GM23338 (cell line): ENCODE measurements at regions not wholly inside any gene's neighbourhood (a gene's known extent, or its start where the extent isn't known, plus 50 kb on each side); places are given as distances from the start of the nearest gene placed in this dataset.

Source experiments
- ATAC-seq: fragments of 200-7000 bp; cut with Tn5 transposase; 3 replicates; pipeline ENCODE4 v1.9.1; 2020
- DNase-seq: peaks from one replicate; pipeline ENCODE4 v3.0.0-alpha.2; 2015; ENCODE audit warnings: low spot score
- H2AFZ ChIP-seq: fragments of 200-600 bp; sonication (generic); 2 replicates; pipeline ENCODE4 v1.8.0; 2016; ENCODE audit warnings: antibody characterized with exemption, mild to moderate bottlenecking, moderate library complexity
- H3F3A ChIP-seq: fragments of 200-600 bp; sonication (generic); replicated peaks from 2 replicates; pipeline ENCODE4 v1.8.0; 2017; ENCODE audit warnings: antibody characterized with exemption, mixed run types, low read depth
- H3K27ac ChIP-seq: fragments of 200-600 bp; sonication (generic); 2 replicates; pipeline ENCODE4 v1.6.1; 2016; ENCODE audit warnings: low read depth
- H3K27me3 ChIP-seq: fragments of 200-600 bp; sonication (generic); 2 replicates; pipeline ENCODE4 v1.8.0; 2016; ENCODE audit warnings: mild to moderate bottlenecking, mixed run types, moderate library complexity; ENCODE audit not compliant: insufficient read depth
- H3K36me3 ChIP-seq: fragments of 200-600 bp; sonication (generic); 2 replicates; pipeline ENCODE4 v1.8.0; 2016; ENCODE audit warnings: mild to moderate bottlenecking; ENCODE audit not compliant: insufficient read depth
- H3K4me1 ChIP-seq: fragments of 200-600 bp; sonication (generic); 2 replicates; pipeline ENCODE4 v1.8.0; 2016; ENCODE audit warnings: mild to moderate bottlenecking, moderate library complexity; ENCODE audit not compliant: insufficient read depth
- H3K4me2 ChIP-seq: fragments of 200-600 bp; sonication (generic); 2 replicates; pipeline ENCODE4 v1.7.1; 2017; ENCODE audit warnings: mixed run types
- H3K4me3 ChIP-seq: fragments of 200-600 bp; sonication (generic); 2 replicates; pipeline ENCODE4 v1.6.1; 2016; ENCODE audit warnings: mixed run types
- H3K79me2 ChIP-seq: fragments of 200-600 bp; sonication (generic); replicated peaks from 2 replicates; pipeline ENCODE4 v1.8.0; 2017; ENCODE audit warnings: mild to moderate bottlenecking; ENCODE audit not compliant: insufficient read depth
- H3K9me2 ChIP-seq: fragments of 200-600 bp; sonication (generic); 2 replicates; pipeline ENCODE4 v1.8.0; 2017; ENCODE audit not compliant: insufficient read depth
- H4K20me1 ChIP-seq: fragments of 200-600 bp; sonication (generic); replicated peaks from 2 replicates; pipeline ENCODE4 v1.8.0; 2017; ENCODE audit warnings: mild to moderate bottlenecking; ENCODE audit not compliant: insufficient read depth
- H3K27ac Mint-ChIP-seq: 2 replicates; pipeline ENCODE4 v1.8.0; 2020; ENCODE audit warnings: inconsistent platforms, mild to moderate bottlenecking, moderate library complexity, mixed read lengths
- H3K27me3 Mint-ChIP-seq: 3 replicates; pipeline ENCODE4 v1.8.0; 2022; ENCODE audit warnings: low read depth, mild to moderate bottlenecking, moderate library complexity, mixed read lengths, inconsistent platforms; ENCODE audit not compliant: insufficient read depth, poor library complexity
- H3K36me3 Mint-ChIP-seq: 3 replicates; pipeline ENCODE4 v1.8.0; 2021; ENCODE audit warnings: low read depth, mild to moderate bottlenecking, inconsistent platforms, moderate library complexity, mixed read lengths
- H3K4me1 Mint-ChIP-seq: 3 replicates; pipeline ENCODE4 v1.8.0; 2020; ENCODE audit warnings: mild to moderate bottlenecking, inconsistent platforms, mixed read lengths
- H3K4me3 Mint-ChIP-seq: 3 replicates; pipeline ENCODE4 v1.8.0; 2021; ENCODE audit warnings: moderate library complexity, mild to moderate bottlenecking, inconsistent platforms, mixed read lengths
- H3K9me3 Mint-ChIP-seq: 3 replicates; pipeline ENCODE4 v1.8.0; 2020; ENCODE audit warnings: moderate library complexity, mild to moderate bottlenecking, inconsistent platforms, mixed read lengths
- CREB1 ChIP-seq: fragments of 250-450 bp; sonication (Bioruptor Pico); IDR thresholded peaks from 2 replicates; pipeline ENCODE4 v1.5.0; 2020; ENCODE audit warnings: low read depth, mild to moderate bottlenecking, moderate library complexity
- ETS1 ChIP-seq: IDR thresholded peaks from 2 replicates; pipeline ENCODE4 v1.6.1; 2016; ENCODE audit warnings: antibody characterized with exemption
- EZH2 ChIP-seq: fragments of 200-600 bp; sonication (generic); IDR thresholded peaks from one replicate; pipeline ENCODE4 v1.8.0; 2017; ENCODE audit warnings: antibody characterized with exemption, mild to moderate bottlenecking, low read depth; ENCODE audit not compliant: unreplicated experiment
- EZH2phosphoT487 ChIP-seq: fragments of 200-600 bp; sonication (generic); IDR thresholded peaks from one replicate; pipeline ENCODE4 v1.8.1; 2018; ENCODE audit warnings: antibody characterized with exemption; ENCODE audit not compliant: unreplicated experiment
- JUNB ChIP-seq: IDR thresholded peaks from one replicate; pipeline ENCODE4 v1.6.1; 2016; ENCODE audit warnings: antibody characterized with exemption; ENCODE audit not compliant: unreplicated experiment
- NANOG ChIP-seq: IDR thresholded peaks from 2 replicates; pipeline ENCODE4 v1.6.1; 2016; ENCODE audit warnings: antibody characterized with exemption, borderline replicate concordance
- POLR2AphosphoS5 ChIP-seq: IDR thresholded peaks from 2 replicates; pipeline ENCODE4 v1.6.1; 2016; ENCODE audit warnings: antibody characterized with exemption, low read depth
- REST ChIP-seq: IDR thresholded peaks from one replicate; pipeline ENCODE4 v1.6.1; 2018; ENCODE audit warnings: antibody characterized with exemption; ENCODE audit not compliant: unreplicated experiment
- STAT1 ChIP-seq: IDR thresholded peaks from one replicate; pipeline ENCODE4 v1.6.1; 2016; ENCODE audit warnings: antibody characterized with exemption; ENCODE audit not compliant: unreplicated experiment
- ZNF114 ChIP-seq: fragments of 250-450 bp; sonication (Bioruptor Pico); IDR thresholded peaks from 2 replicates; pipeline ENCODE4 v1.5.0; 2020; ENCODE audit warnings: mild to moderate bottlenecking, moderate library complexity
- ZNF331 ChIP-seq: fragments of 250-450 bp; sonication (Bioruptor Pico); IDR thresholded peaks from 2 replicates; pipeline ENCODE4 v1.5.0; 2020; ENCODE audit warnings: low read depth, mild to moderate bottlenecking, moderate library complexity
- TF ChIP-seq, protein P1 (sequence below): fragments of 250-450 bp; sonication (Bioruptor Pico); IDR thresholded peaks from 2 replicates; pipeline ENCODE4 v1.5.0; 2020; ENCODE audit warnings: mild to moderate bottlenecking, moderate library complexity
- TF ChIP-seq, protein P2 (sequence below), 2 experiments: fragments of 200-600 bp in 1 of 2; sonication (generic) in 1 of 2; conservative IDR thresholded peaks; 2 replicates each; pipeline versions ENCODE4 v1.5.1 to v1.6.1; 2016 to 2017; ENCODE audit warnings: antibody characterized with exemption in 2 of 2, low read depth in 2 of 2, mild to moderate bottlenecking in 2 of 2, moderate library complexity in 1 of 2

- Histone ChIP-seq H3K27me3 (no peaks in the 10 kb centered on the region), H3K36me3 (no peaks in the 10 kb centered on the region), H3K79me2 (no peaks in the 10 kb centered on the region), H3K27ac (no peak overlapping the region), H4K20me1 (no peaks in the 10 kb centered on the region), H3K9me2 (peaks cover 10% of the 10 kb centered on the region; the same call in 1 of the 2 replicates), H3K4me2 (no peak overlapping the region), H2AFZ (no peak overlapping the region), H3K4me1 (no peaks in the 10 kb centered on the region), H3F3A (no peaks in the 10 kb centered on the region), H3K4me3 (no peak overlapping the region)
- no peak for DNase-seq
- Mint-ChIP-seq H3K27ac (no peak overlapping the region), H3K4me1 (no peaks in the 10 kb centered on the region), H3K36me3 (no peaks in the 10 kb centered on the region; the same call in 2 of the 3 replicates), H3K27me3 (no peaks in the 10 kb centered on the region), H3K4me3 (no peak overlapping the region), H3K9me3 (peaks cover 21% of the 10 kb centered on the region)
- no peak for ATAC-seq
- no peak for TF ChIP-seq ETS1
- TF ChIP-seq, protein P1, sequence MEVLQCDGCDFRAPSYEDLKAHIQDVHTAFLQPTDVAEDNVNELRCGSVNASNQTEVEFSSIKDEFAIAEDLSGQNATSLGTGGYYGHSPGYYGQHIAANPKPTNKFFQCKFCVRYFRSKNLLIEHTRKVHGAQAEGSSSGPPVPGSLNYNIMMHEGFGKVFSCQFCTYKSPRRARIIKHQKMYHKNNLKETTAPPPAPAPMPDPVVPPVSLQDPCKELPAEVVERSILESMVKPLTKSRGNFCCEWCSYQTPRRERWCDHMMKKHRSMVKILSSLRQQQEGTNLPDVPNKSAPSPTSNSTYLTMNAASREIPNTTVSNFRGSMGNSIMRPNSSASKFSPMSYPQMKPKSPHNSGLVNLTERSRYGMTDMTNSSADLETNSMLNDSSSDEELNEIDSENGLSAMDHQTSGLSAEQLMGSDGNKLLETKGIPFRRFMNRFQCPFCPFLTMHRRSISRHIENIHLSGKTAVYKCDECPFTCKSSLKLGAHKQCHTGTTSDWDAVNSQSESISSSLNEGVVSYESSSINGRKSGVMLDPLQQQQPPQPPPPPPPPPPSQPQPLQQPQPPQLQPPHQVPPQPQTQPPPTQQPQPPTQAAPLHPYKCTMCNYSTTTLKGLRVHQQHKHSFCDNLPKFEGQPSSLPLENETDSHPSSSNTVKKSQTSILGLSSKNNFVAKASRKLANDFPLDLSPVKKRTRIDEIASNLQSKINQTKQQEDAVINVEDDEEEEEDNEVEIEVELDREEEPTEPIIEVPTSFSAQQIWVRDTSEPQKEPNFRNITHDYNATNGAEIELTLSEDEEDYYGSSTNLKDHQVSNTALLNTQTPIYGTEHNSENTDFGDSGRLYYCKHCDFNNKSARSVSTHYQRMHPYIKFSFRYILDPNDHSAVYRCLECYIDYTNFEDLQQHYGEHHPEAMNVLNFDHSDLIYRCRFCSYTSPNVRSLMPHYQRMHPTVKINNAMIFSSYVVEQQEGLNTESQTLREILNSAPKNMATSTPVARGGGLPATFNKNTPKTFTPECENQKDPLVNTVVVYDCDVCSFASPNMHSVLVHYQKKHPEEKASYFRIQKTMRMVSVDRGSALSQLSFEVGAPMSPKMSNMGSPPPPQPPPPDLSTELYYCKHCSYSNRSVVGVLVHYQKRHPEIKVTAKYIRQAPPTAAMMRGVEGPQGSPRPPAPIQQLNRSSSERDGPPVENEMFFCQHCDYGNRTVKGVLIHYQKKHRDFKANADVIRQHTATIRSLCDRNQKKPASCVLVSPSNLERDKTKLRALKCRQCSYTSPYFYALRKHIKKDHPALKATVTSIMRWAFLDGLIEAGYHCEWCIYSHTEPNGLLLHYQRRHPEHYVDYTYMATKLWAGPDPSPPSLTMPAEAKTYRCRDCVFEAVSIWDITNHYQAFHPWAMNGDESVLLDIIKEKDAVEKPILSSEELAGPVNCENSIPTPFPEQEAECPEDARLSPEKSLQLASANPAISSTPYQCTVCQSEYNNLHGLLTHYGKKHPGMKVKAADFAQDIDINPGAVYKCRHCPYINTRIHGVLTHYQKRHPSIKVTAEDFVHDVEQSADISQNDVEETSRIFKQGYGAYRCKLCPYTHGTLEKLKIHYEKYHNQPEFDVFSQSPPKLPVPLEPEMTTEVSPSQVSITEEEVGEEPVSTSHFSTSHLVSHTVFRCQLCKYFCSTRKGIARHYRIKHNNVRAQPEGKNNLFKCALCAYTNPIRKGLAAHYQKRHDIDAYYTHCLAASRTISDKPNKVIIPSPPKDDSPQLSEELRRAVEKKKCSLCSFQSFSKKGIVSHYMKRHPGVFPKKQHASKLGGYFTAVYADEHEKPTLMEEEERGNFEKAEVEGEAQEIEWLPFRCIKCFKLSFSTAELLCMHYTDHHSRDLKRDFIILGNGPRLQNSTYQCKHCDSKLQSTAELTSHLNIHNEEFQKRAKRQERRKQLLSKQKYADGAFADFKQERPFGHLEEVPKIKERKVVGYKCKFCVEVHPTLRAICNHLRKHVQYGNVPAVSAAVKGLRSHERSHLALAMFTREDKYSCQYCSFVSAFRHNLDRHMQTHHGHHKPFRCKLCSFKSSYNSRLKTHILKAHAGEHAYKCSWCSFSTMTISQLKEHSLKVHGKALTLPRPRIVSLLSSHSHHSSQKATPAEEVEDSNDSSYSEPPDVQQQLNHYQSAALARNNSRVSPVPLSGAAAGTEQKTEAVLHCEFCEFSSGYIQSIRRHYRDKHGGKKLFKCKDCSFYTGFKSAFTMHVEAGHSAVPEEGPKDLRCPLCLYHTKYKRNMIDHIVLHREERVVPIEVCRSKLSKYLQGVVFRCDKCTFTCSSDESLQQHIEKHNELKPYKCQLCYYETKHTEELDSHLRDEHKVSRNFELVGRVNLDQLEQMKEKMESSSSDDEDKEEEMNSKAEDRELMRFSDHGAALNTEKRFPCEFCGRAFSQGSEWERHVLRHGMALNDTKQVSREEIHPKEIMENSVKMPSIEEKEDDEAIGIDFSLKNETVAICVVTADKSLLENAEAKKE (CRISPR knock-in tag): no peak
- TF ChIP-seq ZNF114 (CRISPR knock-in tag): no peak
- TF ChIP-seq STAT1: no peak
- TF ChIP-seq ZNF331 (CRISPR knock-in tag): no peak
- TF ChIP-seq EZH2: no peak
- TF ChIP-seq JUNB: no peak
- TF ChIP-seq NANOG: no peak
- no peak for TF ChIP-seq POLR2AphosphoS5
- no peak for TF ChIP-seq CREB1 (CRISPR knock-in tag)
- TF ChIP-seq, protein P2, sequence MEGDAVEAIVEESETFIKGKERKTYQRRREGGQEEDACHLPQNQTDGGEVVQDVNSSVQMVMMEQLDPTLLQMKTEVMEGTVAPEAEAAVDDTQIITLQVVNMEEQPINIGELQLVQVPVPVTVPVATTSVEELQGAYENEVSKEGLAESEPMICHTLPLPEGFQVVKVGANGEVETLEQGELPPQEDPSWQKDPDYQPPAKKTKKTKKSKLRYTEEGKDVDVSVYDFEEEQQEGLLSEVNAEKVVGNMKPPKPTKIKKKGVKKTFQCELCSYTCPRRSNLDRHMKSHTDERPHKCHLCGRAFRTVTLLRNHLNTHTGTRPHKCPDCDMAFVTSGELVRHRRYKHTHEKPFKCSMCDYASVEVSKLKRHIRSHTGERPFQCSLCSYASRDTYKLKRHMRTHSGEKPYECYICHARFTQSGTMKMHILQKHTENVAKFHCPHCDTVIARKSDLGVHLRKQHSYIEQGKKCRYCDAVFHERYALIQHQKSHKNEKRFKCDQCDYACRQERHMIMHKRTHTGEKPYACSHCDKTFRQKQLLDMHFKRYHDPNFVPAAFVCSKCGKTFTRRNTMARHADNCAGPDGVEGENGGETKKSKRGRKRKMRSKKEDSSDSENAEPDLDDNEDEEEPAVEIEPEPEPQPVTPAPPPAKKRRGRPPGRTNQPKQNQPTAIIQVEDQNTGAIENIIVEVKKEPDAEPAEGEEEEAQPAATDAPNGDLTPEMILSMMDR (conservative IDR thresholded peaks at IDR 0.05; ENCODE audit: low read depth in 2 of 2): no peak
- TF ChIP-seq REST: no peak
- TF ChIP-seq EZH2phosphoT487: no peak
Observed at GRCh38 chr4:52529983-52530382, 129.1 kb downstream of the USP46 start.
